Endothelial cell of umbilical vein (primary cell): ENCODE measurements at regions not wholly inside any gene's neighbourhood (a gene's known extent, or its start where the extent isn't known, plus 50 kb on each side); places are given as distances from the start of the nearest gene placed in this dataset.

Source experiments
- BruUV-seq: library from RNA; stranded (reverse); fragments of 400-500 nt; replicated peaks from 2 replicates; lab custom pipeline; 2021; lab: Mats Ljungman, UMichigan
- CTCF ChIA-PET: fragments of 300-600, 350-600 bp; sonication (Branson Sonifier 250); formaldehyde crosslinking; loops from one replicate; lab custom pipeline; 2021; ENCODE audit warnings: antibody characterized with exemption, inconsistent platforms; lab: Charles Lee
- POLR2A ChIA-PET: fragments of 300-600, 350-600 bp; sonication (Branson Sonifier 250); formaldehyde crosslinking; loops from one replicate; lab custom pipeline; 2021; ENCODE audit warnings: antibody characterized with exemption, inconsistent platforms; lab: Charles Lee
- DNase-seq: peaks from one replicate; pipeline ENCODE4 v3.0.0-alpha.2; 2011; ENCODE audit warnings: low read depth, low spot score
- FAIRE-seq: peaks from 2 replicates; lab custom pipeline; 2011; peaks lifted over from hg19 to GRCh38; lab: Jason Lieb, UNC
- H2AFZ ChIP-seq: 2 replicates; pipeline ENCODE4 v1.6.0; 2012; ENCODE audit warnings: low read depth, low read length, control low read depth, inconsistent platforms
- H3K27ac ChIP-seq: 2 replicates; pipeline ENCODE4 v1.5.1; 2011; ENCODE audit warnings: low read depth, mild to moderate bottlenecking, control low read depth, low read length, moderate library complexity; ENCODE audit not compliant: insufficient read depth
- H3K27me3 ChIP-seq, 2 experiments: 2 replicates each; pipeline versions ENCODE4 v1.6.0 to v1.6.1; 2011; ENCODE audit warnings: low read length in 2 of 2, mixed read lengths in 1 of 2; ENCODE audit not compliant: control insufficient read depth in 2 of 2, insufficient read depth in 2 of 2
- H3K36me3 ChIP-seq, 2 experiments: 2 replicates in 1 of 2; 3 replicates in 1 of 2; pipeline ENCODE4 v1.5.1; 2011; ENCODE audit warnings: low read length in 2 of 2, mild to moderate bottlenecking in 1 of 2, moderate library complexity in 1 of 2; ENCODE audit not compliant: control insufficient read depth in 2 of 2, insufficient read depth in 2 of 2; ENCODE audit errors: extremely low read depth in 1 of 2
- H3K4me1 ChIP-seq: 3 replicates; pipeline ENCODE4 v1.5.1; 2011; ENCODE audit warnings: mild to moderate bottlenecking, low read length; ENCODE audit not compliant: control insufficient read depth, insufficient read depth; ENCODE audit errors: extremely low read depth
- H3K4me2 ChIP-seq: 2 replicates; pipeline ENCODE4 v1.6.1; 2011; ENCODE audit warnings: low read length, control low read depth, mixed read lengths; ENCODE audit not compliant: insufficient read depth
- H3K4me3 ChIP-seq, 3 experiments: fragments of 200-600 bp in 1 of 3; sonication (generic), shearing (Covaris generic) in 1 of 3; replicated peaks in 1 of 3; 2 replicates each; pipeline ENCODE4 v1.5.1; 2011 to 2016; ENCODE audit warnings: control low read depth in 3 of 3, low read length in 3 of 3, mild to moderate bottlenecking in 2 of 3, inconsistent platforms in 1 of 3, low read depth in 1 of 3, moderate library complexity in 1 of 3; ENCODE audit not compliant: insufficient read depth in 1 of 3
- H3K79me2 ChIP-seq: 2 replicates; pipeline ENCODE4 v1.6.0; 2012; ENCODE audit warnings: low read length, inconsistent platforms; ENCODE audit not compliant: control insufficient read depth, insufficient read depth
- H3K9ac ChIP-seq: replicated peaks from 2 replicates; pipeline ENCODE3; 2011; ENCODE audit warnings: low read length, control low read depth; ENCODE audit not compliant: insufficient read depth; ENCODE audit errors: extremely low read depth
- H3K9me1 ChIP-seq: replicated peaks from 3 replicates; pipeline ENCODE4 v1.6.0; 2011; ENCODE audit warnings: mild to moderate bottlenecking, low read length; ENCODE audit not compliant: control insufficient read depth, insufficient read depth; ENCODE audit errors: extremely low read depth
- H3K9me3 ChIP-seq: replicated peaks from 2 replicates; pipeline ENCODE4 v1.5.1; 2012; ENCODE audit warnings: low read length, inconsistent platforms; ENCODE audit not compliant: control insufficient read depth, insufficient read depth
- H4K20me1 ChIP-seq: replicated peaks from 2 replicates; pipeline ENCODE3; 2011; ENCODE audit warnings: mild to moderate bottlenecking, low read length; ENCODE audit not compliant: control insufficient read depth, insufficient read depth; ENCODE audit errors: extremely low read depth
- CTCF ChIP-seq, 2 donors: IDR thresholded peaks; 1 replicate in 1 of 2; 2 replicates in 1 of 2; pipeline ENCODE4 v1.5.1; 2011; ENCODE audit warnings: low read length in 2 of 2, mild to moderate bottlenecking in 2 of 2, moderate library complexity in 2 of 2, control low read depth in 1 of 2, inconsistent platforms in 1 of 2, low read depth in 1 of 2; ENCODE audit not compliant: insufficient read depth in 1 of 2; ENCODE audit errors: extremely low read depth in 1 of 2
- EZH2 ChIP-seq: IDR thresholded peaks from 2 replicates; pipeline ENCODE4 v1.6.1; 2012; ENCODE audit warnings: borderline replicate concordance, low read depth, mild to moderate bottlenecking, moderate library complexity, low read length, inconsistent platforms; ENCODE audit not compliant: severe bottlenecking
- FOS ChIP-seq: IDR thresholded peaks from 2 replicates; pipeline ENCODE4 v1.6.1; 2011; ENCODE audit warnings: mild to moderate bottlenecking, low read length, moderate library complexity, borderline replicate concordance; ENCODE audit not compliant: insufficient read depth
- GATA2 ChIP-seq: IDR thresholded peaks from 2 replicates; pipeline ENCODE4 v1.7.0; 2011; ENCODE audit warnings: low read depth, mild to moderate bottlenecking, moderate library complexity, mixed read lengths, low read length; ENCODE audit not compliant: insufficient read length, insufficient read depth
- JUN ChIP-seq: IDR thresholded peaks from 2 replicates; pipeline ENCODE4 v1.6.1; 2011; ENCODE audit warnings: borderline replicate concordance, low read depth; ENCODE audit not compliant: insufficient read length, insufficient read depth
- MAX ChIP-seq: IDR thresholded peaks from 2 replicates; pipeline ENCODE4 v1.6.1; 2011; ENCODE audit not compliant: insufficient read depth, insufficient read length
- MYC ChIP-seq: IDR thresholded peaks from one replicate; pipeline ENCODE4 v1.6.1; 2011; ENCODE audit warnings: mild to moderate bottlenecking, low read depth, low read length
- POLR2A ChIP-seq: IDR thresholded peaks from 2 replicates; pipeline ENCODE4 v1.6.1; 2012; ENCODE audit warnings: low read depth, mild to moderate bottlenecking, control low read depth, low read length
- POLR2AphosphoS5 ChIP-seq: IDR thresholded peaks from 2 replicates; pipeline ENCODE4 v1.6.1; 2012; ENCODE audit warnings: low read depth, mild to moderate bottlenecking, control low read depth, low read length, moderate library complexity; ENCODE audit not compliant: insufficient read depth
- dilution Hi-C: fragments of 300-500 bp; cut with MboI; formaldehyde crosslinking; loops from one replicate; pipeline ENCODE4 v1.15.0; 2019; ENCODE audit warnings: low sequenced_read_pairs; ENCODE audit not compliant: extremely low pct_ligation_motif_present
- intact Hi-C: fragments of 100-400 bp; cut with micrococcal nuclease; formaldehyde crosslinking; loops from one replicate; pipeline ENCODE4 v1.10.0; 2022

GRCh38 chr2:58906081-58906645 lies 665.0 kb upstream of the FANCL start:
- Histone ChIP-seq H2AFZ (no peak overlapping the region), H3K9me1 (no peaks in the 10 kb centered on the region), H3K4me3 (no peak overlapping the region), H3K9ac (no peak overlapping the region), H3K4me1 (no peaks in the 10 kb centered on the region), H3K9me3 (no peaks in the 10 kb centered on the region), H3K27ac (no peak overlapping the region), H3K36me3 (no peaks in the 10 kb centered on the region), H3K79me2 (no peaks in the 10 kb centered on the region), H3K27me3 (no peaks in the 10 kb centered on the region), H3K4me2 (no peak overlapping the region), H4K20me1 (no peaks in the 10 kb centered on the region)
- dilution Hi-C loops (no loop called here), intact Hi-C loops (no loop called here)
- no peak for TF ChIP-seq MAX
- no peak for TF ChIP-seq GATA2
- no peak for TF ChIP-seq CTCF (IDR thresholded peaks at IDR 0.05; ENCODE audit: extremely low read depth in 1 of 2, insufficient read depth in 1 of 2, low read depth in 1 of 2, low read length in 2 of 2)
- TF ChIP-seq EZH2, result no peak
- no peak for TF ChIP-seq POLR2A
- TF ChIP-seq JUN, result no peak
- no peak for TF ChIP-seq FOS
- no peak for TF ChIP-seq MYC
- TF ChIP-seq POLR2AphosphoS5, result no peak
- ChIA-PET POLR2A (no interaction called here), CTCF (no interaction called here)
- no TSS peak for BruUV-seq
- FAIRE-seq (no peak), DNase-seq (no peak)
